ENCODE measurements at regions not wholly inside any gene's neighbourhood (a gene's known extent, or its start where the extent isn't known, plus 50 kb on each side); places are given as distances from the start of the nearest gene placed in this dataset.

DNA sequence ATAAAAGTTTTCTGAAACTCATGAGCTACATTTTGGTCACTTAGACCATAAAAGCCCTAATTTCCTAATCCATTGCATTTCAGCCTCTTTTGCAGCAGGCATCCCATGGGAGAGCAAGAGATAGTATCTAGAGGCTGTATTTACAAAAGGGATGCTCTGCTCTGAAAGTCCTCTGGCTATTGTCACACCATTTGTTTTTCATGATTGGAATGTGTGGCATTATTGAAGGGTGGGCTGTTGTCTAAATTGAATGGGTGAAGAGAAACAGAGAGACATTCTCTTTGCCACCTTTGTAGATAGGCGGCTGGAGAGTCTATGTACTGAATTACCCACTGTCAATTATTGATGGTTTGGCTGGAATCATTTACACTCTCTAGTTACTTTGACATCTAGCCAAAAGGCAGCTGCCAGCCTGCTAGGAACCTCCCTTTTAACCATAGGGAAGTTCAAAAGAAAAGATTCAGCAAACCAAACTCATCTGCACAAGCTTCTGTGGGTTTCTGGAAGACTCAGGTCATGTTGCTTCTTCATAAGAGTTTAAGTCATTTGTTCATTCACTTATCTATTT, 89.8 kb upstream of the RARB start:
- Histone ChIP-seq H3K4me3 (no peak overlapping the region), H4K20me1 (ENCODE audit: insufficient read depth) (no peaks in the 10 kb centered on the region), H3K27me3 (replicated peaks; ENCODE audit: insufficient read depth) (no peaks in the 10 kb centered on the region), H3K79me2 (ENCODE audit: insufficient read depth) (no peaks in the 10 kb centered on the region), H3K4me1 (ENCODE audit: insufficient read depth) (no peaks in the 10 kb centered on the region), H3K9me2 (ENCODE audit: insufficient read depth) (no peaks in the 10 kb centered on the region), H3K9ac (no peak overlapping the region), H3K36me3 (ENCODE audit: low read depth) (no peaks in the 10 kb centered on the region), H3K4me2 (ENCODE audit: unreplicated experiment) (no peak overlapping the region), H3K27ac (no peak overlapping the region), H3F3A (ENCODE audit: insufficient read depth) (no peaks in the 10 kb centered on the region), H2AFZ (no peak overlapping the region), H3K9me3 (ENCODE audit: low read depth) (no peaks in the 10 kb centered on the region)
- in situ Hi-C loops (cut with MboI): no loop called here
- no peak for DNase-seq
- WGBS, 2 experiments (ENCODE audit: low coverage in 1 of 2, low lambda C conversion rate in 2 of 2, missing lambda C conversion rate in 2 of 2): 7 to 13% methylated on average over 1 of the region's 1 CpG
- TF ChIP-seq EZH2phosphoT487 (IDR thresholded peaks at IDR 0.05; ENCODE audit: insufficient read depth, low read depth) (no peak), EZH2 (IDR thresholded peaks at IDR 0.05; ENCODE audit: insufficient read depth, poor library complexity, severe bottlenecking) (no peak)

DNA sequence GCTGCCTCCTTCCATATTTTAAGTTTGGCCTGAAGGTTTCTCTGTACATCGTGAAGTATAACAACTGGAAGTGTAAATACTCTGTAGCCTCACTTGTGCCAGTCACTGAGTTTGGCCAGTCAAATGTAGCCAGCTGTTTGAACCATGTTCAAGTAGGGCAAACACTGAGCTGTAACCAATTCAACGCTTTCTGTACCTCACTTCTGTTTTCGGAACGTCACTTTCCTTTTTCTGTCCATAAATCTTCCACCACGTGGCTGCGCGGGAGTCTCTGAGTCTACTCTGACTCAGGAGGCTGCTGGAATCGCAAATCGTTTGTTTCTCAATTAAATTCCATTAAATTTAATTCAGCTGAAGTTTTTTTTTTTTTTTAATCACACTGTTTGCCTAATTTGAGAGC, 88.8 kb upstream of the RARB start:
- DNase-seq: no peak
- no peaks in the 10 kb centered on the region for H3K9me3 ChIP-seq (ENCODE audit: low read depth)
- WGBS, 2 experiments (ENCODE audit: low coverage in 1 of 2, low lambda C conversion rate in 2 of 2, missing lambda C conversion rate in 2 of 2): 37 to 38% methylated on average over 9 of the region's 9 CpGs

GRCh38 chr3:25344670-25345069, 83.4 kb upstream of the RARB start:
- Histone ChIP-seq H3K4me3 (no peak overlapping the region), H3K79me2 (ENCODE audit: insufficient read depth) (no peaks in the 10 kb centered on the region), H3K9me3 (ENCODE audit: low read depth) (no peaks in the 10 kb centered on the region), H3F3A (ENCODE audit: insufficient read depth) (no peaks in the 10 kb centered on the region), H3K4me1 (ENCODE audit: insufficient read depth) (no peaks in the 10 kb centered on the region), H2AFZ (no peak overlapping the region), H3K9ac (no peak overlapping the region), H4K20me1 (ENCODE audit: insufficient read depth) (no peaks in the 10 kb centered on the region), H3K27ac (no peak overlapping the region), H3K27me3 (replicated peaks; ENCODE audit: insufficient read depth) (no peaks in the 10 kb centered on the region), H3K9me2 (ENCODE audit: insufficient read depth) (no peaks in the 10 kb centered on the region), H3K36me3 (ENCODE audit: low read depth) (no peaks in the 10 kb centered on the region), H3K4me2 (ENCODE audit: unreplicated experiment) (no peak overlapping the region)
- WGBS, 2 experiments (ENCODE audit: low coverage in 1 of 2, low lambda C conversion rate in 2 of 2, missing lambda C conversion rate in 2 of 2): 38 to 50% methylated on average over 1 of the region's 1 CpG
- TF ChIP-seq EZH2 (IDR thresholded peaks at IDR 0.05; ENCODE audit: insufficient read depth, poor library complexity, severe bottlenecking) (no peak), EZH2phosphoT487 (IDR thresholded peaks at IDR 0.05; ENCODE audit: insufficient read depth, low read depth) (no peak)
- DNase-seq: no peak
- in situ Hi-C loops (cut with MboI): no loop called here

More for the DNA sequence above, 88.8 kb upstream of the RARB start:
- Histone ChIP-seq H3K9ac (no peak overlapping the region), H3K79me2 (ENCODE audit: insufficient read depth) (no peaks in the 10 kb centered on the region), H3K27me3 (replicated peaks; ENCODE audit: insufficient read depth) (no peaks in the 10 kb centered on the region), H2AFZ (no peak overlapping the region), H3K36me3 (ENCODE audit: low read depth) (no peaks in the 10 kb centered on the region), H3K4me2 (ENCODE audit: unreplicated experiment) (no peak overlapping the region), H3K9me2 (ENCODE audit: insufficient read depth) (no peaks in the 10 kb centered on the region), H3F3A (ENCODE audit: insufficient read depth) (no peaks in the 10 kb centered on the region), H3K4me3 (no peak overlapping the region), H4K20me1 (ENCODE audit: insufficient read depth) (no peaks in the 10 kb centered on the region), H3K27ac (no peak overlapping the region), H3K4me1 (ENCODE audit: insufficient read depth) (no peaks in the 10 kb centered on the region)
- in situ Hi-C loops (cut with MboI): no loop called here
- TF ChIP-seq EZH2phosphoT487 (IDR thresholded peaks at IDR 0.05; ENCODE audit: insufficient read depth, low read depth) (no peak), EZH2 (IDR thresholded peaks at IDR 0.05; ENCODE audit: insufficient read depth, poor library complexity, severe bottlenecking) (no peak)

DNA sequence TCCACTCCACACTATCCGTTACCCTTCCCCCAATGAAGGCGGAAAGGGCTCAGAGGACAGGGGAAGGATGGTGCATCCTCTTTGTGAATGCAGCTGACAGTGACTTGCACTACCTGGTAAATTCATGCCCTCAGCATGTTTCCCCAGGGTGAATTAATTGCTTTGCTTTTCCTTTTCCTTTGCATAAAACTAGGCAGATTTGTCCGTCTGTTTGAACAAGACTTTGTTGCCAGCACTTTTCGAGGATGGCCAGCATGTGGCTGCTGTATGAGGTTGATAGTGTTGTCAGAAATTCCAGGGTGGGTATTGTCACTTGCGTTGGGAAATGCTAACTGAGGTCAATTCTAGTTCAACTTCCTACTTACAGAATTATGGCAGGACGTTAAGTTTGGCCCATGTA, 79.0 kb upstream of the RARB start:
- H2AFZ ChIP-seq: no peak overlapping the region

More for the DNA sequence above, 79.0 kb upstream of the RARB start:
- no peak overlapping the region for H3K4me3 ChIP-seq
- whole genome bisulfite sequencing, 2 experiments (ENCODE audit: low coverage in 1 of 2, low lambda C conversion rate in 2 of 2, missing lambda C conversion rate in 2 of 2): 25 to 30% methylated on average over 6 of the region's 6 CpGs
- no peaks in the 10 kb centered on the region for H4K20me1 ChIP-seq (ENCODE audit: insufficient read depth)
- H3K79me2 ChIP-seq (ENCODE audit: insufficient read depth): no peaks in the 10 kb centered on the region
- no peaks in the 10 kb centered on the region for H3K36me3 ChIP-seq (ENCODE audit: low read depth)
- no peaks in the 10 kb centered on the region for H3K9me3 ChIP-seq (ENCODE audit: low read depth)
- H3K4me1 ChIP-seq (ENCODE audit: insufficient read depth): no peaks in the 10 kb centered on the region
- no peak for TF ChIP-seq EZH2 (IDR thresholded peaks at IDR 0.05; ENCODE audit: insufficient read depth, poor library complexity, severe bottlenecking)
- TF ChIP-seq EZH2phosphoT487 (IDR thresholded peaks at IDR 0.05; ENCODE audit: insufficient read depth, low read depth): no peak
- in situ Hi-C loops (cut with MboI): no loop called here
- no peak overlapping the region for H3K9ac ChIP-seq
- H3K27me3 ChIP-seq (replicated peaks; ENCODE audit: insufficient read depth): no peaks in the 10 kb centered on the region
- DNase-seq: no peak
- H3K9me2 ChIP-seq (ENCODE audit: insufficient read depth): no peaks in the 10 kb centered on the region
- no peak overlapping the region for H3K4me2 ChIP-seq (ENCODE audit: unreplicated experiment)
- no peaks in the 10 kb centered on the region for H3F3A ChIP-seq (ENCODE audit: insufficient read depth)
- no peak overlapping the region for H3K27ac ChIP-seq

Measured in GM23248 (cell line).